NCI-H2029 treated with DMSO at 0.1 percent for 48 hours (cell line): ENCODE measurements at regions not wholly inside any gene's neighbourhood (a gene's known extent, or its start where the extent isn't known, plus 50 kb on each side); places are given as distances from the start of the nearest gene placed in this dataset.

ENCODE experiments used
- DNase-seq: peaks from one replicate; lab custom pipeline; 2025; lab: John Stamatoyannopoulos, UW

- no peak for DNase-seq
Observed at GRCh38 chr2:71776227-71776626, 322.9 kb downstream of the DYSF start.

GRCh38 chr2:71773218-71773617 is 319.9 kb downstream of the DYSF start:
- no peak for DNase-seq

GRCh38 chr2:71772510-71773172 is 319.3 kb downstream of the DYSF start:
- DNase-seq = no peak

- no peak for DNase-seq
Observed at GRCh38 chr2:71767663-71768062, 314.3 kb downstream of the DYSF start.

- no peak for DNase-seq
Observed at GRCh38 chr2:71759060-71759459, 305.7 kb downstream of the DYSF start.

GRCh38 chr2:71757351-71757750 is 304.0 kb downstream of the DYSF start:
- no peak for DNase-seq

GRCh38 chr2:71756280-71756906 is 303.0 kb downstream of the DYSF start:
- DNase-seq = no peak

GRCh38 chr2:71751590-71751989 is 298.2 kb downstream of the DYSF start:
- DNase-seq = no peak

GRCh38 chr2:71749671-71750101 is 296.3 kb downstream of the DYSF start:
- DNase-seq = no peak

- DNase-seq = no peak
Observed at GRCh38 chr2:71748227-71748626, 294.9 kb downstream of the DYSF start.

GRCh38 chr2:71747559-71747958 is 294.2 kb downstream of the DYSF start:
- no peak for DNase-seq

- DNase-seq = no peak
Observed at GRCh38 chr2:71746946-71747501, 293.7 kb downstream of the DYSF start.

GRCh38 chr2:71744781-71745180 is 291.4 kb downstream of the DYSF start:
- no peak for DNase-seq

- no peak for DNase-seq
Observed at GRCh38 chr2:71743995-71744675, 290.8 kb downstream of the DYSF start.

GRCh38 chr2:71742953-71743601 is 289.7 kb downstream of the DYSF start:
- no peak for DNase-seq

GRCh38 chr2:71736986-71737385 is 283.6 kb downstream of the DYSF start:
- DNase-seq = no peak

GRCh38 chr2:71736091-71736861 is 282.9 kb downstream of the DYSF start:
- no peak for DNase-seq
